GM23248 (cell line): ENCODE measurements at regions not wholly inside any gene's neighbourhood (a gene's known extent, or its start where the extent isn't known, plus 50 kb on each side); places are given as distances from the start of the nearest gene placed in this dataset.

Source experiments
- EZH2 ChIP-seq: fragments of 200-600 bp; sonication (generic); IDR thresholded peaks from 2 replicates; pipeline ENCODE4 v1.6.1; 2018; ENCODE audit warnings: antibody characterized with exemption, mild to moderate bottlenecking; ENCODE audit not compliant: insufficient read depth, poor library complexity, severe bottlenecking
- EZH2phosphoT487 ChIP-seq: fragments of 200-600 bp; sonication (generic); IDR thresholded peaks from 2 replicates; pipeline ENCODE4 v1.6.1; 2018; ENCODE audit warnings: antibody characterized with exemption, moderate library complexity, mild to moderate bottlenecking, low read depth; ENCODE audit not compliant: insufficient read depth

GRCh38 chr6:73955800-73956199, 259.8 kb downstream of the CD109 start:
- no peak for TF ChIP-seq EZH2phosphoT487
- no peak for TF ChIP-seq EZH2
